OCI-LY1 (cell line): ENCODE measurements at regions not wholly inside any gene's neighbourhood (a gene's known extent, or its start where the extent isn't known, plus 50 kb on each side); places are given as distances from the start of the nearest gene placed in this dataset.

Source experiments
- H2AFZ ChIP-seq: fragments of 200-600 bp; sonication (generic), shearing (Covaris generic); 2 replicates; pipeline ENCODE4 v1.6.0; 2014; ENCODE audit warnings: antibody characterized with exemption, mild to moderate bottlenecking, low read length
- H3F3A ChIP-seq: fragments of 200-600 bp; sonication (generic), shearing (Covaris generic); 2 replicates; pipeline ENCODE4 v1.6.0; 2014; ENCODE audit warnings: mild to moderate bottlenecking, antibody characterized with exemption, low read length, moderate library complexity; ENCODE audit not compliant: insufficient read depth
- H3K27ac ChIP-seq: fragments of 200-600 bp; sonication (generic); 2 replicates; pipeline ENCODE4 v1.5.1; 2014; ENCODE audit warnings: low read length, mixed run types, mild to moderate bottlenecking, low read depth; ENCODE audit not compliant: poor library complexity, severe bottlenecking
- H3K27me3 ChIP-seq: fragments of 200-600 bp; sonication (generic); 2 replicates; pipeline ENCODE4 v1.6.0; 2014; ENCODE audit warnings: antibody characterized with exemption, mild to moderate bottlenecking, low read length, moderate library complexity; ENCODE audit not compliant: insufficient read depth
- H3K36me3 ChIP-seq: fragments of 200-600 bp; sonication (generic); 2 replicates; pipeline ENCODE4 v1.6.1; 2014; ENCODE audit warnings: mild to moderate bottlenecking, antibody characterized with exemption, low read length, moderate library complexity, mixed read lengths; ENCODE audit not compliant: insufficient read depth
- H3K4me1 ChIP-seq: fragments of 200-600 bp; sonication (generic); 2 replicates; pipeline ENCODE4 v1.5.1; 2014; ENCODE audit warnings: mild to moderate bottlenecking, low read length, moderate library complexity; ENCODE audit not compliant: insufficient read depth, severe bottlenecking
- H3K4me2 ChIP-seq: fragments of 200-600 bp; sonication (generic), shearing (Covaris generic); 2 replicates; pipeline ENCODE4 v1.6.1; 2014; ENCODE audit warnings: low read length
- H3K4me3 ChIP-seq: fragments of 200-600 bp; sonication (generic); 2 replicates; pipeline ENCODE4 v1.5.1; 2014; ENCODE audit warnings: low read length, low read depth, mild to moderate bottlenecking, mixed read lengths; ENCODE audit not compliant: poor library complexity, severe bottlenecking
- H3K79me2 ChIP-seq: fragments of 200-600 bp; shearing (Covaris generic); 2 replicates; pipeline ENCODE4 v1.6.1; 2016; ENCODE audit warnings: mixed run types, low read length, mixed read lengths; ENCODE audit not compliant: insufficient read depth
- H3K9ac ChIP-seq: fragments of 200-600 bp; sonication (generic), shearing (Covaris generic); 2 replicates; pipeline ENCODE4 v1.6.1; 2014; ENCODE audit warnings: mild to moderate bottlenecking, low read length, mixed read lengths
- H3K9me2 ChIP-seq: fragments of 200-600 bp; sonication (generic), shearing (Covaris generic); 2 replicates; pipeline ENCODE4 v1.6.1; 2014; ENCODE audit warnings: low read depth, mild to moderate bottlenecking, low read length, mixed read lengths
- H3K9me3 ChIP-seq: fragments of 200-600 bp; shearing (Covaris generic); 2 replicates; pipeline ENCODE4 v1.6.1; 2014; ENCODE audit warnings: low read length, mixed read lengths
- H4K20me1 ChIP-seq: fragments of 200-600 bp; sonication (generic), shearing (Covaris generic); 2 replicates; pipeline ENCODE4 v1.6.0; 2016; ENCODE audit warnings: mild to moderate bottlenecking, low read length; ENCODE audit not compliant: insufficient read depth
- EZH2 ChIP-seq: fragments of 200-600 bp; sonication (generic), shearing (Covaris generic); IDR thresholded peaks from 2 replicates; pipeline ENCODE4 v1.8.0; 2017; ENCODE audit warnings: borderline replicate concordance, mixed run types, mild to moderate bottlenecking, antibody characterized with exemption, low read length, moderate library complexity, mixed read lengths
- TF ChIP-seq, protein P1 (sequence below): fragments of 200-600 bp; sonication (generic), shearing (Covaris generic); IDR thresholded peaks from 2 replicates; pipeline ENCODE4 v1.5.1; 2017; ENCODE audit warnings: mild to moderate bottlenecking, antibody characterized with exemption, low read length, moderate library complexity, mixed read lengths

DNA sequence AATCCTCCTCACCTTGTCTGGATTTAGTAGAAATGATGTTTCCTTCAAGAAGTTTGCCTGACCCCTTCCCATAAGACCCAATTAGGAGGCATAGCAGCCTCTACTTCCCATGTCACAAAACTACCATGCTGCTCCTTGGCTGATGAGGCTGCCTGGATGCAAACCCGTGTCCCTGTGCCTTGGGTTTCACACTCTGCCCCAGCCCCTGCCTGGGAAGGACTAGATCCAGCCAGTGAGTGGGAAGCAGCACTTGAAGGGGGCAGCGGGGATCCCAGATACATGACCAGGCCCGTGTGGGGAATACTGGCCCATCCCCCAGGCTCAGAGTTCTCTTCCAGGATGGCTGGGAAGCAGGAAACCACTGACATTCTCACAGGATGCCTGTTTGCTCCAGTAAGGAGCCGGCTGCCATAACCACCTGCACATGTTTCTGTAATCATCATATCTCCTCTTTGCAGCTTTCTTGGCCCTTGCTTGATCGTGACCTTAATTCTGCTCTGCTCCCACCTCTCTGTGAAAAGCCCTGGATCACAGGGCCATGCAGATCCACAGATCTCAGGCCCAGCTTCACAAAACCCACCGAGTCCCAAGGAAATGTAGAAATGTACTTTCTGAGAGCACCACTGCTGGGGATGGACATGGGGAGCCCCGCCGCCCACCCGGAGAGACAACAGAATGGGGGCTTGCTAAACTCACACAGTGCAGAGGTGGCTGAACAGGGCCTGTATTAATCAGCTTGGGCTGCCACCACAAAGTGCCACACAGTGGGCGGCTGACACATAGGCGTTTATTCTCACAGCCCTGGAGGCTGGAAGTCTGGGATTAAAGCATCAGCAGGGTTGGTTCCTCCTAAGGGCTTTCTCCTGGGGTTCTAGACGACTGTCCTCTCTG is 287.8 kb upstream of the IGFBP3 start:
- Histone ChIP-seq H3K79me2 (no peaks in the 10 kb centered on the region), H3K27ac (no peak overlapping the region), H3K4me2 (no peak overlapping the region), H3K36me3 (no peaks in the 10 kb centered on the region), H3K9ac (no peak overlapping the region), H4K20me1 (no peaks in the 10 kb centered on the region), H3K4me1 (no peaks in the 10 kb centered on the region), H3K27me3 (no peaks in the 10 kb centered on the region), H3F3A (no peaks in the 10 kb centered on the region), H3K9me3 (no peaks in the 10 kb centered on the region), H3K4me3 (no peak overlapping the region), H3K9me2 (no peaks in the 10 kb centered on the region), H2AFZ (no peak overlapping the region)
- TF ChIP-seq, protein P1, sequence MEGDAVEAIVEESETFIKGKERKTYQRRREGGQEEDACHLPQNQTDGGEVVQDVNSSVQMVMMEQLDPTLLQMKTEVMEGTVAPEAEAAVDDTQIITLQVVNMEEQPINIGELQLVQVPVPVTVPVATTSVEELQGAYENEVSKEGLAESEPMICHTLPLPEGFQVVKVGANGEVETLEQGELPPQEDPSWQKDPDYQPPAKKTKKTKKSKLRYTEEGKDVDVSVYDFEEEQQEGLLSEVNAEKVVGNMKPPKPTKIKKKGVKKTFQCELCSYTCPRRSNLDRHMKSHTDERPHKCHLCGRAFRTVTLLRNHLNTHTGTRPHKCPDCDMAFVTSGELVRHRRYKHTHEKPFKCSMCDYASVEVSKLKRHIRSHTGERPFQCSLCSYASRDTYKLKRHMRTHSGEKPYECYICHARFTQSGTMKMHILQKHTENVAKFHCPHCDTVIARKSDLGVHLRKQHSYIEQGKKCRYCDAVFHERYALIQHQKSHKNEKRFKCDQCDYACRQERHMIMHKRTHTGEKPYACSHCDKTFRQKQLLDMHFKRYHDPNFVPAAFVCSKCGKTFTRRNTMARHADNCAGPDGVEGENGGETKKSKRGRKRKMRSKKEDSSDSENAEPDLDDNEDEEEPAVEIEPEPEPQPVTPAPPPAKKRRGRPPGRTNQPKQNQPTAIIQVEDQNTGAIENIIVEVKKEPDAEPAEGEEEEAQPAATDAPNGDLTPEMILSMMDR = no peak
- no peak for TF ChIP-seq EZH2

DNA sequence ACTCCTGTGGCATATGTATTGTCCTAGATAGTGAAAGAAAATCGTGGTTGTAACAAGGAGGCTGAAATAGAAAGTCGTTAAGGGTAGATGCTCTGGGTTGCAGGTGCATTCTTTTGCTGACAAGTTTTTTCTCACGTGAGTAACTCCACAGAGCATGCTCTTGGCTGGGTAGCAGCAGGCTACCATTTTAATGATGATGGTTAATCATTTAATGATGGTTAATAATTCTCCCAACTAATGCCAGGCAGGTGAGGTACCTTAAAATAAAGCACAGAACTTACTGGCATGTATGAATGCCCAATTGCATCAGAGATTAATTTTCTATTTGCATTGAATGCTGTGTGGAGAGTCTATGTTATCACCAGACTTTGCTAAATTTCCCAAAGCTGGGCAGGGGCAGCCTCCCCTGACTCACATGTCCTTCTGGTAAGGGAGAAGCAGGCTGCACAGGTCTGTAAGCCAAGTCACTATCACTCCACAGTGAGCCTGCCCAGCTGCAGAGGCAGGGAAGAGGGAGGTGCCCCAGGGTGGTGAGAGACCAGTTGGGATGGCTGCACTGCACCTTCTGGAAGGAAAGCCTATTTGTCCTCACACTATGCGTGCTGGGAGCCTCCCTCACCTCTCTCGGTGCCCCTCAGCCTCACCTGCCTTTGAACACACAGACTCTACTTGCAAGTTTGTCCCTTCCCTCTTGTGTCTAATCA is 287.0 kb upstream of the IGFBP3 start:
- H3K4me2 ChIP-seq = no peak overlapping the region
- H3K27me3 ChIP-seq = no peaks in the 10 kb centered on the region
- H3K79me2 ChIP-seq = no peaks in the 10 kb centered on the region
- H2AFZ ChIP-seq = no peak overlapping the region
- TF ChIP-seq, protein P1 = no peak
- no peak for TF ChIP-seq EZH2
- H3K9me3 ChIP-seq = no peaks in the 10 kb centered on the region
- no peaks in the 10 kb centered on the region for H3K36me3 ChIP-seq
- no peaks in the 10 kb centered on the region for H3K9me2 ChIP-seq
- no peak overlapping the region for H3K27ac ChIP-seq
- H4K20me1 ChIP-seq = no peaks in the 10 kb centered on the region
- no peaks in the 10 kb centered on the region for H3F3A ChIP-seq
- H3K4me3 ChIP-seq = no peak overlapping the region
- H3K4me1 ChIP-seq = no peaks in the 10 kb centered on the region
- H3K9ac ChIP-seq = no peak overlapping the region

DNA sequence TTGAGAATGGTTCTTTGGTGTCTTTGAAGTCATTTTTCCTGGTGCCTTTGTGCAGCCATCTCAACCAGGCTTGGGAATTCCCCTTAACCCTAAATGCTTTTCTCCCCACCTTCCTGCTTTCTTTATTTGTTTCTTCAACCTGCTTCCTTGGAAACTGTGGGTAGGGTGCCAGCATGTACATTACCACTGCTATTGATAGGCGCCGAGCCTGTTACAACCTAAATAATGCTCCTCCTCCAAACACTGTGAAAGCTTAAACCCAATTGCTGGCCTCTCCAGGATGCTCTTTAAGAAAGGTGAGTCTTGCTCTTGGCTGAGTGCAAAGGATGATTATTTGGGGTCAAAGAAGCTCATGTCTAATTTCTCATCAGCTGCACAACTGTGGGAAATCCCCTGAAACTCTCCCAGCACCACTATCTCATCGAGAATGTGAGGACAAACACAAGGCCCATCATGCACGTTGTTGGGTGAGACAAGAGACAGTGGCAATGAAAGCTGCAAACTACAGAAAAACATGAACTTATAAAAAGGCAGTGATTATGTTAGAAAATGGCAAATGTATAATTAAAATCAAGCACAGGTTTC is 285.5 kb upstream of the IGFBP3 start:
- Histone ChIP-seq H3K4me1 (no peaks in the 10 kb centered on the region), H3K9me3 (no peaks in the 10 kb centered on the region), H4K20me1 (no peaks in the 10 kb centered on the region), H3K79me2 (no peaks in the 10 kb centered on the region), H3K9me2 (no peaks in the 10 kb centered on the region), H3K9ac (no peak overlapping the region), H3K27me3 (no peaks in the 10 kb centered on the region), H3K36me3 (no peaks in the 10 kb centered on the region), H2AFZ (no peak overlapping the region), H3K4me3 (no peak overlapping the region), H3F3A (no peaks in the 10 kb centered on the region), H3K27ac (no peak overlapping the region), H3K4me2 (no peak overlapping the region)
- no peak for TF ChIP-seq EZH2
- TF ChIP-seq, protein P1 = no peak
